ENCODE measurements at regions not wholly inside any gene's neighbourhood (a gene's known extent, or its start where the extent isn't known, plus 50 kb on each side); places are given as distances from the start of the nearest gene placed in this dataset.
A peak's percentile ranks its signal among the peaks of the same experiment; 100 is the strongest.

DNA sequence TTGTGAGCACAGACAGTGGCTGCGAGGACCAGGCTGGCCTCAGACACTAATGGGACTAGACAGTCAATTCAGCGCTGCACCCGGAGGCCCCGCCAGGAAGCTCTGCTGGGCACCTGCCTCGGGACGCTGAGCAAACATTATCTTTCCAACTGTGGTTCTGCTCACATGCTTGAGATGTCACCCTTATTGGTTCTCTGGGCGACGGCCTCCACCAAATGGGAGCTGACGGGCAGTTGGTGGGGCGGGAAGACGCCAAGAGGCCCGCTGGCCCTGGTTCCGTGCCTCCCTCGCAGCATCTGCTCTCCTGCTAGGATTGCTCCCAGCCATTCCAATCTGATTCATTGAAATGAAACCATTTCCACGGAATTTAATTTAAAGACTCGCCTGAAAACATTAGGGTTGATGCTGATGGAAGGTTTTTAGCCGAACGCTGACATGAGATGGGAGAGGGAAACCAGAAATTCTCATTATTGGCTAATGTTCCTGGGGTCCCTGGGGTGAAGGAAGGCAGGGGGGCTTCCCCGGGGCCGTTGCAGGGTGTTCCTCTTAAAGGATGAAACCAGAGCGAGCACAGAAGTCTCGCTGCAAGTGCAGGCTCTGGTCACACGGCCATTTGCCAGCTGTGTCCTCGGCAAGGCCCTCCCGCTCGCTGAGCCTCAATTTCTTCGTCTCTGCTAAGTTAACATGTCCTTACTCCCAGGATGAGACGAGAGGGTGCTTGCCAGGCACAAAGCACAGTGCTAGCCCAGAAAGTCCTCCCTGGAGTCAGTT lies 512.2 kb downstream of the NPHP4 start:
- H3K27me3 ChIP-seq = peaks cover 0 to 35% (median 4%) of the 10 kb centered on the region in 9 donors
- H3K27ac ChIP-seq = no peak overlapping the region
- ATAC-seq = no peak

GRCh38 chr1:5478961-5479360 lies 513.3 kb downstream of the NPHP4 start:
- intact Hi-C loops (cut with DNase I) = no loop called here
- Histone ChIP-seq H3K36me3 (no peaks in the 10 kb centered on the region), H3K27ac (no peak overlapping the region), H3K4me1 (no peaks in the 10 kb centered on the region), H3K9me3 (no peaks in the 10 kb centered on the region), H3K27me3 (peaks cover 0 to 26% (median under 1%) of the 10 kb centered on the region in 9 donors), H3K4me3 (no peak overlapping the region)
- no peak for DNase-seq
- ATAC-seq = no peak
- WGBS, 4 donors = 64 to 76% (median 70%) methylated on average over 9 of the region's 9 CpGs
- no peak for TF ChIP-seq POLR2A (IDR thresholded peaks at IDR 0.05)
- TF ChIP-seq, protein P1, sequence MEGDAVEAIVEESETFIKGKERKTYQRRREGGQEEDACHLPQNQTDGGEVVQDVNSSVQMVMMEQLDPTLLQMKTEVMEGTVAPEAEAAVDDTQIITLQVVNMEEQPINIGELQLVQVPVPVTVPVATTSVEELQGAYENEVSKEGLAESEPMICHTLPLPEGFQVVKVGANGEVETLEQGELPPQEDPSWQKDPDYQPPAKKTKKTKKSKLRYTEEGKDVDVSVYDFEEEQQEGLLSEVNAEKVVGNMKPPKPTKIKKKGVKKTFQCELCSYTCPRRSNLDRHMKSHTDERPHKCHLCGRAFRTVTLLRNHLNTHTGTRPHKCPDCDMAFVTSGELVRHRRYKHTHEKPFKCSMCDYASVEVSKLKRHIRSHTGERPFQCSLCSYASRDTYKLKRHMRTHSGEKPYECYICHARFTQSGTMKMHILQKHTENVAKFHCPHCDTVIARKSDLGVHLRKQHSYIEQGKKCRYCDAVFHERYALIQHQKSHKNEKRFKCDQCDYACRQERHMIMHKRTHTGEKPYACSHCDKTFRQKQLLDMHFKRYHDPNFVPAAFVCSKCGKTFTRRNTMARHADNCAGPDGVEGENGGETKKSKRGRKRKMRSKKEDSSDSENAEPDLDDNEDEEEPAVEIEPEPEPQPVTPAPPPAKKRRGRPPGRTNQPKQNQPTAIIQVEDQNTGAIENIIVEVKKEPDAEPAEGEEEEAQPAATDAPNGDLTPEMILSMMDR (IDR thresholded peaks at IDR 0.05) = no peak

More for the DNA sequence above, 512.2 kb downstream of the NPHP4 start:
- no peak for DNase-seq
- Histone ChIP-seq H3K36me3 (no peaks in the 10 kb centered on the region), H3K4me3 (no peak overlapping the region), H3K9me3 (no peaks in the 10 kb centered on the region), H3K4me1 (no peaks in the 10 kb centered on the region)
- intact Hi-C loops (cut with DNase I) = no loop called here
- TF ChIP-seq, protein P1 (IDR thresholded peaks at IDR 0.05) = no peak
- WGBS, 4 donors = 77 to 84% (median 83%) methylated on average over 27 to 28 of the region's 28 CpGs

DNA sequence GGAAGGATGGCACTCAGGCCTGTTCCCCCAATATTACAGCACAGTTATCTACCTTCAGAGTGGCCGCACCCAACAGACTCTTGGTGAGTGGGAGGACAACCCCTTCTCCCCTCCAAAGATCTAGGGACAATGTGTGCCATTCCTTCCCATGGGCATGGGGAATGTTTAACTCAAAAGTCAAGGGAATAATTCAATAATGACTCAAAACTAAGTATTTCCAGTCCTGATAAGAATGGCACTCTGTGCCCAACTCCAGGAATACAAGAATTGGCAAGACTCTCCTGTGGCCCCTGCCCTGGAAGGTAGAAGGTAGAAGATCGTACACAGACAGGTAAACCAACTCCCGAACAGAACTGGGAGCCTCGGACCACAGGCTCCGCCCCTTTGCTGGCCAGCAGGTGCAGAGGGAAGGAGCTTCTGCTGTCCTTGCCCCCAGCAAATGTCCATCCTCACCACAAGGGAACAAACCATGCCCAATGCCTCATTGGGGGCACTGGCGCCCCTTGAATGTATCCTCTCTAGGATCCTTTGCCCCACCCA lies 514.0 kb downstream of the NPHP4 start:
- Histone ChIP-seq H3K27me3 (peaks cover 0 to 22% (median 0%) of the 10 kb centered on the region in 9 donors), H3K4me1 (no peaks in the 10 kb centered on the region), H3K36me3 (no peaks in the 10 kb centered on the region), H3K4me3 (no peak overlapping the region), H3K27ac (no peak overlapping the region), H3K9me3 (no peaks in the 10 kb centered on the region)
- TF ChIP-seq, protein P1 (IDR thresholded peaks at IDR 0.05) = no peak
- no peak for TF ChIP-seq POLR2A (IDR thresholded peaks at IDR 0.05)
- WGBS, 4 donors = 70 to 80% (median 72%) methylated on average over 6 of the region's 6 CpGs
- intact Hi-C loops (cut with DNase I) = no loop called here
- ATAC-seq = no peak
- no peak for DNase-seq

DNA sequence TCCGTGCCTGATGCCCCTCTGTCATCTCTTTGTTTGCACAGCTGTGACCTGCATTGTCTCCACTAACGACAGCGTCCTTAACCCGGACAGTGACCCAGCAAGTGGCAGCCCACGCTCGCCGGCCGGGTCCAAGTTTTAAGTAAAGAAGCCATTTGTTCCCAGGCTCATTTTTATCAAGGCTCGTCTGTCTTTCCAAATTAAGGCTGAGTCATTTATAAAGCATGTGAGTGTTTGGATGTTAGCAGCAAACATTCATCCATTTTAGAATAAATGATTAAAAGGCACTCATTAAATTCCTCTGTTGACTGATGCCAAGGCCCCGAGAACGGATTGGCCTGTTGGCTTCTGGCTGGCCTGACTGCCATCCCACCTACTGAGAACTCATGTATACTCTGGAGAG lies 514.5 kb downstream of the NPHP4 start:
- Histone ChIP-seq H3K9me3 (no peaks in the 10 kb centered on the region), H3K4me1 (no peaks in the 10 kb centered on the region), H3K27me3 (peaks cover 0 to 17% (median 0%) of the 10 kb centered on the region in 9 donors), H3K4me3 (no peak overlapping the region), H3K27ac (peak overlapping the region in 1 of 12 donors; percentile 41), H3K36me3 (no peaks in the 10 kb centered on the region)
- intact Hi-C loops (cut with DNase I) = no loop called here
- 58 to 74% (median 68%) methylated on average over 11 of the region's 11 CpGs for WGBS, 4 donors
- no peak for TF ChIP-seq POLR2A (IDR thresholded peaks at IDR 0.05)
- TF ChIP-seq, protein P1 (IDR thresholded peaks at IDR 0.05) = no peak
- DNase-seq = no peak
- peak in 1 of 4 donors; percentile 28 for ATAC-seq

Data from heart left ventricle (tissue), 16 donors.